NCI-H1417 treated with DMSO at 0.1 percent for 48 hours (cell line): ENCODE measurements at regions not wholly inside any gene's neighbourhood (a gene's known extent, or its start where the extent isn't known, plus 50 kb on each side); places are given as distances from the start of the nearest gene placed in this dataset.
"Not testable (repeated sequence)": the region's sequence is repeated elsewhere in the genome, so short reads cannot be mapped to it uniquely, and the experiment has no call there.

Experiments used
- DNase-seq: peaks from one replicate; lab custom pipeline; 2025; lab: John Stamatoyannopoulos, UW

GRCh38 chr7:101146-102046 lies 91.0 kb upstream of the FAM20C start:
- no peak for DNase-seq

GRCh38 chr7:102047-102711 lies 90.2 kb upstream of the FAM20C start:
- no peak for DNase-seq

GRCh38 chr7:102721-103120 lies 89.7 kb upstream of the FAM20C start:
- no peak for DNase-seq

- not testable (repeated sequence) for DNase-seq
Observed at GRCh38 chr7:103981-104380, 88.4 kb upstream of the FAM20C start.

- DNase-seq, result no peak
Observed at GRCh38 chr7:105002-105401, 87.4 kb upstream of the FAM20C start.

DNA sequence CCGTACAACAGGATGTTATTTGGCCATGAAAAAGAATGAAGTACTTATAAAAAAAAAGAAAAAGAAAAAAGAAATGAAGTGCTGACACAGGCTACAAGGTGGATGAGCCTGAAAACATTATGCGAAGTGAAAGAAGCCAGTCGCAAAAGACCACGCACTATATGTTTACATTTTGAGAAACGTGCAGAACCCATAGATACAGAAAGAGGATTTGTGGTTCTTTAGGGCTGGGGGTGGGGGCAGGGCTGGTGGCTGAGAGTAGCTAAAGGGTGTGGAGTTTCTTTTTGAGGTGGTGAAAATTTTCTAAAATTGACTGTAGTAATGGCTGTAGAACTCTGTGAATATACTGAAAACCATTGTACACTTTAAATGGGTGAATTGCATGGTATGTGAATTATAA lies 86.0 kb upstream of the FAM20C start:
- DNase-seq, result no peak

DNA sequence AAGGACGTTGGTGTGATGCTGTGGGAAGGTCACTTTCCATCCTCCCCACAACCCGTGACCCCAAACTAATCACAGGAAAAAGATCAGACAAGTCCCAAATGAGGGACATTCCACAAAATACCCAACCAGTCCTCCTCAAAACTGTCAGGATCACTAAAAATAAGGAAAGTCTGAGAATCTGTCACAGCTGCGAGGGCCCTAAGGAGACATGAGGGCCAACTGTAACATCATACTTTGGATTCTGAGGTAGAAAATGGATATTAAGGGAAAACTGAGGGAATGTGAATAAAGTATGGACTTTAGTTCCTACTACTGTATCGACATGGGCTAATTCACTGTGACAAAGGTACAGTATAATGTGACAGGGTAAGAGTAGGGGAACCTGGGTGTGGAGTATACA lies 85.1 kb upstream of the FAM20C start:
- DNase-seq, result no peak

GRCh38 chr7:107907-108306 lies 84.5 kb upstream of the FAM20C start:
- DNase-seq, result no peak

GRCh38 chr7:109094-109493 lies 83.3 kb upstream of the FAM20C start:
- no peak for DNase-seq

- DNase-seq, result no peak
Observed at GRCh38 chr7:109898-110556, 82.3 kb upstream of the FAM20C start.

DNA sequence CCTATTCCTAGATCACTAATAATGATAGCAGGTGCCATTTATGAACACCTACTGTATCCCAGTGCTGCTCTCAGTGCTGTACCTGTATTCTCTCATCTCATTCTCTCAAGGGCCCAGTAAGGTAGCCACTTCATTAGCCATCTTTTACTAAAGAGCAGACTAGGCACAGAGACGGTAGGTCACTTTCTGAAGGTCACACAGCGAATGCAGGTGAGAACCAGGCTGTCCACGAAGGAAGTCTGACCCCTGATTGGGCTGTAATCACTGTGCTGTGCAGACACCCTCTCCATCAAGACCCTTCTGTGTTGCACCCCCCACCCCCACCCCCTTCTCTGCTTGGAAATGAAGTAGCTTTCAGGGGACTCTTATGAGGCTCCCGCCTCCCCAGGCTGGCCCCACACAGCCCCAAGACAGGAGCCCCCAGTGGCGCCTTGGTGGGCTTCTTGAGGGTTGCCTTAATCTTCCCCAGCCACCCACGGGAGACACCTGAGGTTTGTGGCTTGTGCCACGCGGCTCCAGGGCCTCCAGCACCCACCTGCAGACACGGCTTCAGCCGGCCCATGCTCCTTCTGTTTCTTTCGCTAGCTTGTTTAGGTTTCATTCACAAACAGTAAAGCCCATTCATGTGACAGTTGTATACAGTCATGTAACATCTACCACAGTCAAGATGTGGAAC lies 81.7 kb upstream of the FAM20C start:
- DNase-seq, result no peak

- no peak for DNase-seq
Observed at GRCh38 chr7:111591-111990, 80.8 kb upstream of the FAM20C start.

DNA sequence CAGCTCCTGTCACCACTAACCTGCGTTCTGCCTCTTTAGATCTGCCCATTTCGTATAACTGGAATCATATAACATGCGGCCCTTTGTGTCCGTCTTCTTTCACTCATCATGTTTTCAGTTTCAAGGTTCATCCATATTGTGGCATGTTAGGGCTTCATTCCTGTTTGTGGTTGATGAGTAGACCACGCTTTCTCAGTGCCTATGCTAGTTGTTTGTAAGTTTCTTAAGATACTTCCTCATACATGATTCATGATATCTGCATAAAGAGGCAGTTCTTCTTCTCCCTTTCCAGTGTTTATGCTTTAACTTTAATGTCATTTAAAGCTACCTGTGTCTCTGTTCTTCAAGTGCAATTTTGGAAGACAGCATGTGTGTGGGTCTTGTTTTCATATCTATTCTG lies 79.5 kb upstream of the FAM20C start:
- DNase-seq, result no peak

DNA sequence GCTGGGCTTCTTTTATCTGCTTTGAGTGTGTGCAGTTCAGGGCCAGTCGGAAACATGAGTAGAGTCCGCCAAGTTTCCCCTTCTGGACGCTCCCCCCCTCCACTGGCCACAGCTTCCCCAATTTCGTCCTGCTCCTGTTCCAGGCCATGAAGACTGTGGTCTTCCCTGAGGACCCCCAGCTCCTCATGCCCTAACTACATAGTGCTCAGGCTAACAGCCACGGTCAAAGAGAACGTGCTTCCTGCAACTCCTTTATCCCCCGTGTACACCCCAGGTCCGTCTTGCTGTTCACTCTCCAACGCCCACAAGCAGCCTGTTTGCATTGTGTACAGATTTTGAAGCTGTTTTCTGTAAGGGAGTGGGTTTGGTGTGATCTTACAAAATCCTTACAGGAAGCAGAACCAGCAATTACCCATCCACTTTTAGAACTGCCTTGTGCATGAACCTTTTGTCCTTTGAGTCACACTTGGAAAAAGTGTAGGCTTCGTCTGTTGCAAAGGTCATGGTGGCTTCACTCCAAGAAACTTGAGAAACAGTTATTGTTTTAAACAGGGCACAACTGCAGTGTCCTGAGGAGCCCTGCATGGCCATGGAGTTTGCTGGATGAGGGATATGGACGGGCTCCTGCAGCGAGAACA lies 77.0 kb upstream of the FAM20C start:
- no peak for DNase-seq

DNA sequence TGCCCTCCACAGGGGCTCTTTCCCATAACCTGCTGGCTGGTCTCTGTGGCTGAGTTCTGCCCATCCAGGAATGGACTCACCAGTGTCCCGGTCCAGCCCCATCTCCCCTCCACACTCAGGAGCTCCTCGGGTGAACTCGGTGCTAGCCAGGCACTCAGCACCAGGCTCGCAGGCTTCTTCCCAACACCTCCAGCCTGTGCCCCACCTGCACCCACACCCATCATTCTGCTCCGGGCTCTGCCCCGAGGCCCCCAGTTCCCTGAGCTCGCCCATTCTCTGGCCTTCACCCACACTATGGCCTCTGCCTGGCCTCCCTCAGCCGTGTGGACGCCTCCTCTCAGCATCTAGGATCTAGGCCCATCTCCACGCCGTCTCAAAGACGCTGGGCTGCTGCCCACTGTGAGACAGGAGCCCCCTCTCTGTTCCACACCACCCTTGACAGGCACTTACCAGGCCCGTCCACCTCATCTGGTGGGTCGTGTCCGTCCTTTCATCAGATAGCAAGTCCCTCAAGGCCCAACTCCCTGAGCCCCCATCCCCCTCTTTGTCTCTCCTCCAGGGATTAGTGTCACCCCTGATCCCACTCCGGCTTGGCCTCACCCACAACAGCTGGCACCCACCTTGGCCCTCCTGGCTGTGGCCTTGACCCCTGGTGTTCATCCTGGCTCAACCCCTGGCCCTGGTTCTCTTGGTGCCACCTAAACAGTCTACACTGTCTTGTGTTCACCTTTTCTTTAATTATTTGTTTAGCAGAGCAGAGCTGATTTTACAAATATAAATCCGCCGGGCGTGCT lies 76.0 kb upstream of the FAM20C start:
- DNase-seq, result no peak

- DNase-seq, result no peak
Observed at GRCh38 chr7:117836-118614, 74.3 kb upstream of the FAM20C start.

DNA sequence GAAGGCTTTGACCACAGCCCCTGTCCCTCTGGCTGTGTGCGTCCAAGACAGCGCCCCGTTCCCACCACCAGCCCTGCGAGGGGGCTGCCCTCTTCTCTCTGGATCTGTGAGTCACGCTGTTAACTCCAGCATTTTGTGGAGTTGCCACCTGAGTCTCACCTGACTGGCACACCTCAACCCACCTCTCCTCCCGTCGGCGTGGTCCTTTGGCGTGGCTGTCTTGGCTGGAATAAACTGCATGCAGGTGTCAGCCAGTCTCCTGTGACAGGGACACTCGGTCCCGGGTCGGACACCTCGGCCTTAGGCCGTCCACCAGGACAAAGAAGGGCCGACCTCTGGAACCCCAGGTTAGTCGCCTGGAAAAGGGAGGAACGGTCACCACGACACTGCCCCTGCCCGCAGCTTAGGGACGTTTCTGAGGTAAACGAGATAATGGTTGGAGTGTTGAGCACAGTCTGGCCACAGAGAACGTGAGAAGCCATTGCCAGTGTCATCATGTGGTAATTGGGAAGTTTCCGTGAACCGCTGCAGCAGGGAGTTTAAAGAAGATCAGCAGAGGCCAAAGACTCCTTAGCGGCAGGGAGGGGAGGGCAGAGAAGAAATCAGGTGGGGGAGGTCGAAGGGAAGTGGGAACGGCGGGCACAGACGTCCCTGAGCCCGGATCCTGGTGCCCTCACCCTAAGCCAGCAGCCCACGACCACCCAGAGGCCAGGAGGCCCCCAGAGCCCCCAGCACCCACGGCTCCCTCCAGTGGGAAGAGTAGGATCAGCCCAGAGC lies 73.6 kb upstream of the FAM20C start:
- no peak for DNase-seq

DNA sequence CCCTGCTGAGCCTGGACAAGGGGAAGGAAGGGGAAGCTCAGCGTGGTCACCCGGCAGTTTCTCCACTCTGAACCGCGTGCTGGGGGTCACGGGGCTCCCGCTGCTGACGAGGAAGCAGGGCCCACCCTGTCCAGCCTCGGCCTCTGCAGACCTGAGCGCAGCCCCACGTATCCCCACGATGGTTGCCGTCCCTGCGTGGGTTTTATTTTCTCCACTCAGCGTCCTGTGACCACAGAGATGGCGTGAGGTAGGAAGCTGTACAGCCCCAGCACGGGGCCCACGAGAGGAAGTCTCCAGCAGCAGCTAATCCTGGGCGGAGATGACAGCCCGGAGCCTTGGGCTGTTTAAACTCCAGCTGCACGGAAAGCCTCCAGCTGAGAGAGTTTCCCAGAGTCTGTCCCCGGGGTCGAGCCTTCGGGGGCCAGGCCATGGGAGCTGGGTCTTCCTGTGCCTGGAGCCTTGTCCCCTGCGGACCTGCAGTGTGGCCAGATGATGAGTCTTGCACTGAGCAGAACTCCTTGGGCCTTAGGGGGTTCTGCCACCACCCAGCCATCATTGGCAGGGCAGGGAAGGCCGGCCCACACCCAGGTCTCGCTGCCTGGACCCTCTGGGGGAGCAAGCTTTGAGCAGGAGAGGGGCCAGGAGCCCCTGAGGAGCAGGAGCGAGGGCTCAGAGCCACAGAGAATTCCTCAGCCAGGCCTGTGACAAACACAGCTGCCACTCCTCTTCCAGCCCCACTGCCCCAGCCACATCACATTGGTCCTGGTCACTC lies 72.8 kb upstream of the FAM20C start:
- no peak for DNase-seq
